ENCODE measurements at regions not wholly inside any gene's neighbourhood (a gene's known extent, or its start where the extent isn't known, plus 50 kb on each side); places are given as distances from the start of the nearest gene placed in this dataset.

DNA sequence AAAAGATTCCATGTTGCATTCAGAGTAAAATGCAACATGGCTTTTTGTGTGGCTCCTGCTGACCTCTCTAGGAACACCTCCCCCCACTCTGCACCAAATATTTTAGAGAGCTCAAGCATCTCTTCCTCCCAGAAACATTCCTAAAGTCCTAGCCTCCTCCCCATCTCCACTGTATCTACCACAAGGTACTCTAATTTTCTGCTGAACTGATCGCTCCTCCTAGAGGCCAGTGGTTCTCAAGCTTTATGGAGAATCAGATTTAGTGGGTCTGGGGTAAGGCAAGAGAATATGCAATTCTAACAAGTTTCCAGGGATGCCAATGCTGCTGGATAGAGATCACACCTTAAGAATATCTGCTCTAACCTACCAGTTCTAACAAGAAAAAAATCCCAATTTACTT lies 89.5 kb upstream of the HNRNPA3 start:
- no peak for DNase-seq (ENCODE audit: low read depth in 4 of 4, low spot score in 3 of 4)

- no peak for DNase-seq (ENCODE audit: low read depth in 4 of 4, low spot score in 3 of 4)
Measured at GRCh38 chr2:177124371-177124770, 88.2 kb upstream of the HNRNPA3 start.

DNA sequence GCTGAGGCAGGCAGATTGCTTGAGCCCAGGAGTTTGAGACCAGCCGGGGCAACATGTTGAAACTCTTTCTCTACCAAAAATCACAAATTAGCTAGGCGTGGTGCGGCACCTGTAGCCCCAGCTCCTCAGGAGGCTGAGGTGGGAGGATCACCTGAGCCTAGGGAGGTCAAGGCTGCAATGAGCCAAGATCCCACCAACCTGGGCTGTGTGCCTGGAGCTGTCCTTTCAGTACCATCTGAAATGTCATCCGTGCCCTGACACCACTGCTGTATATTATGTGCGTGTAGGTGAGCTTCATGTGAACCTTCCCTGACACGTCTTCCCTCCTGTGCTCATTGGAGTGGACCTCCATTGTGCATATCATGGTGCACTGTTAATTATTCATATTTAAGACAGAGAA lies 84.8 kb upstream of the HNRNPA3 start:
- DNase-seq (ENCODE audit: low read depth in 4 of 4, low spot score in 3 of 4) = no peak

GRCh38 chr2:177129610-177130009 lies 83.0 kb upstream of the HNRNPA3 start:
- no peak for DNase-seq (ENCODE audit: low read depth in 4 of 4, low spot score in 3 of 4)

- DNase-seq (ENCODE audit: low read depth in 4 of 4, low spot score in 3 of 4) = no peak
Measured at GRCh38 chr2:177131858-177132257, 80.7 kb upstream of the HNRNPA3 start.

DNA sequence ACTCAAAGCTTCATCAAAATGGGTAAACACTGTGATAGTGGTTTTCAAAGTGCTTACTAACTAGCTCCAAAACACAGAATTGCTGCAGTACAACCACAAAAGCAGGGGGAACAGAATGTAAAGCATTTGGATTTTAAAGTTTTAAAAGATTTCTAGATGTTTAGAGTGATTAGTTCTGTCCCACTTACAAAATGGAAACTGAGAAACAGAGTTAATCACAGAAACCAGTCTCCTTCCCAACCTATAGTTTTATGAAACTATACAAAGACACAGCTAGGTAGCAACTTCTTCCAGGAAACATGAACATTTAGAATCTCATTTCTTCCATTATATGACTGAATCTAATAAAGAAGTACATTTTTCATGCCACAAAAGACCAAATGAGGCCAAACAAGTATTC lies 73.8 kb upstream of the HNRNPA3 start:
- DNase-seq (ENCODE audit: low read depth in 4 of 4, low spot score in 3 of 4) = no peak

GRCh38 chr2:177141866-177142265 lies 70.7 kb upstream of the HNRNPA3 start:
- DNase-seq (ENCODE audit: low read depth in 4 of 4, low spot score in 3 of 4) = no peak

- DNase-seq (ENCODE audit: low read depth in 4 of 4, low spot score in 3 of 4) = no peak
Measured at GRCh38 chr2:177143444-177143843, 69.2 kb upstream of the HNRNPA3 start.

GRCh38 chr2:177147093-177147694 lies 65.4 kb upstream of the HNRNPA3 start:
- DNase-seq (ENCODE audit: low read depth in 4 of 4, low spot score in 3 of 4) = peak in 2 of 4 donors; percentile 56

DNA sequence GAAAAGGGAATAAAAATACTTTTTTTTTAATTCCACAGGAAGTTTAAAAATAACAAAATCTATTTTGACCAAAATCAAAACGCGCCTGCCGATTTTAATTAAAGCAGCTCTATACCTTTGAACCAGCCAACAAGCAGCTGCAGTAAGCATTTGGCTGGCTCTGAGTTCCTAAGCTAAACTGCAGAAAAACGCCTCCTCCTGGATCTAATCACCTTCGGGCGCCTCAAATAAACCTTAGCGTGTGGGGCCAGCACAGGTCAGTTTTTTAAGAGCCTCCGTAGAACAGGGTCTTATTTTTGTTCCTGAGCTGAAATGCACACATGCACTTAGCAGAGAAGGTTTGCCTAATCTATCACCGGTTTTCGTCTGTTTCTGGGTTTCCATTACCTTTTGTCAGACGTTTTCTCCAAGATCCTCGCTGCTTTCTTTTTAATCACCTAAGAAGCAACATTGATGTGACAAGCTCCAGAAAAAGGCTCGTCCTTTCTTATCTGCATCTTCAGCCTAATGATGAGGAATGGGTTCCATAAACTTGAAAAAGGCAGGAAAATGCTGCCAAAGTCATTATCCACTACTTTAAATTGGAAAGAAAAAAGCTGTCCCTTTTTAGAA lies 64.7 kb upstream of the HNRNPA3 start:
- DNase-seq (ENCODE audit: low read depth in 4 of 4, low spot score in 3 of 4) = no peak

- peak in 3 of 4 donors; percentile 82 to 86 (median 86) for DNase-seq (ENCODE audit: low read depth in 4 of 4, low spot score in 3 of 4)
Measured at GRCh38 chr2:177148477-177149154, 64.0 kb upstream of the HNRNPA3 start.

DNA sequence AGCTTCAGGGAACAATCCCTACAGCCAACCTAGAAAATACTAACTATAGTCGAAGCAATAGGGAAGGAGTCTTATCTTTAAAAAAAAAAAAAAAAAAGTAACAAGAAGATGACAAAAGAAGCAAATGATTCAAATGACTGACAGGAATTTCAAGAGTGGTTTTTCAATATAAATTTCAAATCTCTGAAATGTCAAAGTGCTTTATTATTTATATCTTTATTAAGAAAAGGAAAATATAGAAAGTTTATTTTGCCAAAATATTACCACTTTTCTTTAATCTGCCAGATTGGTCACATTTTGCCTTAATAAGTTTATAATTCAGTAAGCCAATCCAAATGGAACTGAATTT lies 63.5 kb upstream of the HNRNPA3 start:
- no peak for DNase-seq (ENCODE audit: low read depth in 4 of 4, low spot score in 3 of 4)

- DNase-seq (ENCODE audit: low read depth in 4 of 4, low spot score in 3 of 4) = no peak
Measured at GRCh38 chr2:177153805-177154204, 58.8 kb upstream of the HNRNPA3 start.

DNA sequence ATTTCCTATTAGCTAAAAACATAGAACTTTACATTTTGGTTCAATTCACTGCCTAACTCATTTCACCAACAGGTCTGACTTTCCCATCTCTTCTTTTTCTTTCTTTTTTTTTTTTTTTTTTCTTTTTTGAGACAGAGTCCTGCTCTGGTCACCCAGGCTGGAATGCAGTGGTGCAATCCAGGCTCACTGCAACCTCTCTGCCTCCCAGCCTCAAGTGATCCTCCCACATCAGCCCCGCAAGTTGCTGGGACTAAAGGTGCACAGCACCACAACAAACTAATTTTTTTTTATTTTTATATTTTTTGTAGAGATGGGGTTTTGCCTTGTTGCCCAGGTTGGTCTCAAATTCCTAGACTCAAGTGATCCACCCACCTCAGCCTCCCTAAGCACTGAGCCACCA lies 57.8 kb upstream of the HNRNPA3 start:
- no peak for DNase-seq (ENCODE audit: low read depth in 4 of 4, low spot score in 3 of 4)

GRCh38 chr2:177155631-177156030 lies 57.0 kb upstream of the HNRNPA3 start:
- no peak for DNase-seq (ENCODE audit: low read depth in 4 of 4, low spot score in 3 of 4)

DNA sequence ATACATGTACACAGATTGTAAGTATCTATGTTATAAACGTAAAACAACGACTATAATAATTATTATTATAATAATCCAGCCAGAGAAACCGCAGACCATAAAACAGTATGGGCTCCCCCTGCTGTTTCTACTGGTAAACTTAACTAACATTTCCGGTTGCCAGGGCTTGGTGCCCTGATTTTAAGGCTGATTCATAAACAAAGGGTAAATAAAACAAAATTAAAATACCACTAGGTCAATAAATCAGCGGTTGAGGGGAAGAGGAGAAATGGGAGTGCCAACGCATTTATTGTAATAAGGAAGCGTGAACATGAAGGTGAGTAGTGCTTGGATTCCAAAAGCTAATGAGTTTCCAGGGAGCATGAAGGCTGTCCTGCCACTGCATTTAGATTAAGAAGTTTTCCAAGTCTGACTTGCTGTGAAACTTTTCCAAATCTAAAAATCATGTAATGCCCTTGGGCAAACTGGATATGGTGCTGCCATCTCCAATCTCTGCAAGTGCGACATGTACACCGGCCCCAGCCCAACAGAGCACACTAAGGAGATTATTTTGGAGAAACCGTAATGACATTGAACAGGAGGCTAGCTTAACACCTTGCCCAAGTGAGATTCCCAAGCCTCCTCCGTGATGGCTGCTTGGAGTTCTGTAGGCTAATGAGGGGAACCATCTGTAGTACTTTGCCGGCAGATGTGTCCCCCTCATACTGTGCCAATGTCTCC lies 50.7 kb upstream of the HNRNPA3 start:
- DNase-seq (ENCODE audit: low read depth in 4 of 4, low spot score in 3 of 4) = no peak

All from right renal pelvis (tissue), 4 donors.